Astrocyte (in vitro differentiated cells and primary cell): ENCODE measurements at regions not wholly inside any gene's neighbourhood (a gene's known extent, or its start where the extent isn't known, plus 50 kb on each side); places are given as distances from the start of the nearest gene placed in this dataset.

Experiments
- DNase-seq: peaks from one replicate; pipeline ENCODE4 v3.0.0-alpha.2; 2010; ENCODE audit warnings: low read depth
- FAIRE-seq: peaks from 2 replicates; lab custom pipeline; 2011; peaks lifted over from hg19 to GRCh38; lab: Jason Lieb, UNC
- H2AFZ ChIP-seq: 2 replicates; pipeline ENCODE4 v1.6.0; 2012; ENCODE audit warnings: low read depth, low read length, inconsistent platforms
- H3K27ac ChIP-seq: 2 replicates; pipeline ENCODE4 v1.5.1; 2011; ENCODE audit warnings: low read depth, low read length, inconsistent platforms
- H3K27me3 ChIP-seq: 2 replicates; pipeline ENCODE4 v1.6.0; 2011; ENCODE audit warnings: low read length, inconsistent platforms; ENCODE audit not compliant: insufficient read depth
- H3K36me3 ChIP-seq: 2 replicates; pipeline ENCODE4 v1.5.1; 2011; ENCODE audit warnings: low read length, inconsistent platforms; ENCODE audit not compliant: insufficient read depth
- H3K4me1 ChIP-seq: 2 replicates; pipeline ENCODE4 v1.5.1; 2011; ENCODE audit warnings: low read length, inconsistent platforms; ENCODE audit not compliant: insufficient read depth
- H3K4me2 ChIP-seq: 2 replicates; pipeline ENCODE4 v1.6.0; 2012; ENCODE audit warnings: low read length, inconsistent platforms
- H3K4me3 ChIP-seq: 2 replicates; pipeline ENCODE4 v1.5.1; 2011; ENCODE audit warnings: low read depth, mild to moderate bottlenecking, low read length, inconsistent platforms; ENCODE audit not compliant: insufficient read depth
- H3K79me2 ChIP-seq: 2 replicates; pipeline ENCODE4 v1.6.0; 2012; ENCODE audit warnings: mild to moderate bottlenecking, low read length, inconsistent platforms; ENCODE audit not compliant: insufficient read depth
- H3K9ac ChIP-seq: 2 replicates; pipeline ENCODE4 v1.6.0; 2012; ENCODE audit warnings: mild to moderate bottlenecking, low read length, inconsistent platforms
- H3K9me3 ChIP-seq: 2 replicates; pipeline ENCODE4 v1.5.1; 2012; ENCODE audit warnings: low read depth, mild to moderate bottlenecking, low read length, inconsistent platforms; ENCODE audit not compliant: insufficient read depth
- H4K20me1 ChIP-seq: 2 replicates; pipeline ENCODE4 v1.6.0; 2012; ENCODE audit warnings: low read length, inconsistent platforms; ENCODE audit not compliant: insufficient read depth
- H3K27ac Mint-ChIP-seq: one replicate; pipeline ENCODE4 v1.8.0; 2021; ENCODE audit warnings: mild to moderate bottlenecking, mixed read lengths; ENCODE audit not compliant: unreplicated experiment
- H3K27me3 Mint-ChIP-seq: one replicate; pipeline ENCODE4 v1.8.0; 2021; ENCODE audit warnings: low read depth, mixed read lengths; ENCODE audit not compliant: unreplicated experiment
- H3K36me3 Mint-ChIP-seq: one replicate; pipeline ENCODE4 v1.8.0; 2021; ENCODE audit warnings: low read depth, mixed read lengths; ENCODE audit not compliant: unreplicated experiment
- H3K4me1 Mint-ChIP-seq: one replicate; pipeline ENCODE4 v1.8.0; 2021; ENCODE audit warnings: low read depth, mixed read lengths; ENCODE audit not compliant: unreplicated experiment
- H3K4me3 Mint-ChIP-seq: one replicate; pipeline ENCODE4 v1.8.0; 2021; ENCODE audit warnings: mild to moderate bottlenecking, moderate library complexity, mixed read lengths; ENCODE audit not compliant: unreplicated experiment
- H3K9me3 Mint-ChIP-seq: one replicate; pipeline ENCODE4 v1.8.0; 2021; ENCODE audit warnings: mild to moderate bottlenecking, mixed read lengths; ENCODE audit not compliant: unreplicated experiment
- CTCF ChIP-seq: IDR thresholded peaks from 2 replicates; pipeline ENCODE4 v1.5.1; 2011; ENCODE audit warnings: low read depth, mild to moderate bottlenecking, inconsistent platforms, low read length, moderate library complexity; ENCODE audit not compliant: insufficient read depth
- EZH2 ChIP-seq: IDR thresholded peaks from 2 replicates; pipeline ENCODE4 v1.6.1; 2012; ENCODE audit warnings: mild to moderate bottlenecking, low read length, inconsistent platforms; ENCODE audit not compliant: insufficient read depth

DNA sequence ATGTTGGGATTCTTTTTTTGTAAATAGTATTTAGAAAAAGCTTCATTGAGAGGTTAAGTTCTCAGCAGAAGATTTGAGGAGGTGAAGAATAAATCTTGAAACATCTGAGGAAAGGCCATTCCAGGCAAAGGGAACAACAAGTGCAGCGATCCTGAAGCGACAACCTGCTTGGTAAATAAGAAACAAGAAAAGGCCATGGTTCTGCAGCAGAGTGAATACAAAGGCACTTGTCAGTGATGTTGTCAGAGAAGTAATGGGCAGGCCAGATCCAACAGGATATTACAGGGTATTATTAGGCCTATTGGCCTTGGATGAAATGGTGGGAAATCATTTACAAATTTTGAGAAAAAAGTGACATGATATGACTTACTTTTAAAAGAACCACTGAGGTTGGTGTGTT lies 960.0 kb downstream of the PLA2G4A start:
- FAIRE-seq = no peak
- no peak overlapping the region for H3K4me3 Mint-ChIP-seq
- no peaks in the 10 kb centered on the region for H3K9me3 Mint-ChIP-seq

DNA sequence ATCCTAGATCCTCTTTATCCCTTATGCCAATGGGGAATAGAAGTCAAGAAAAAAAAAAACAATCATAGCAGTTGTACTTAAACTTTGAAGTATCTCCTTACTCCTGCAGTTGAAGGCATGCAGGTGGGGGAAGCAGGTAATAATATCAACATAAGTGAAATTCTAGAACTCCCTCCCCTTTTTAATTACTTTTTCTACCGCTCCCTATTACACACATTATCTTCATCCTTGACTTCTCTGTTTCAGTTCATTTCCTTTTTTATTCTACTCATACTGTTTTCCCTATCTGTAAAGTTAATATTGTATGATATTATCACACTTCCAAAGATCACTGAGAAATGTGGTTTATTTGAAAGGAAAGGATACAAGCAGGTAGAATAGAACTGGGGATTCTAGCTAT lies 962.0 kb downstream of the PLA2G4A start:
- no peak for DNase-seq

More for the DNA sequence above, 960.0 kb downstream of the PLA2G4A start:
- H3K4me1 ChIP-seq = no peaks in the 10 kb centered on the region
- H3K36me3 ChIP-seq = no peaks in the 10 kb centered on the region
- no peaks in the 10 kb centered on the region for H3K4me1 Mint-ChIP-seq
- no peak overlapping the region for H3K4me3 ChIP-seq
- H3K79me2 ChIP-seq = no peaks in the 10 kb centered on the region
- no peak for TF ChIP-seq EZH2
- TF ChIP-seq CTCF = no peak
- no peak for DNase-seq
- H3K27me3 Mint-ChIP-seq = no peaks in the 10 kb centered on the region
- no peak overlapping the region for H3K9ac ChIP-seq
- H3K4me2 ChIP-seq = no peak overlapping the region
- H3K27ac Mint-ChIP-seq = no peak overlapping the region
- no peak overlapping the region for H2AFZ ChIP-seq
- H3K27me3 ChIP-seq = no peaks in the 10 kb centered on the region
- no peaks in the 10 kb centered on the region for H4K20me1 ChIP-seq
- H3K9me3 ChIP-seq = no peaks in the 10 kb centered on the region
- H3K27ac ChIP-seq = no peak overlapping the region
- no peaks in the 10 kb centered on the region for H3K36me3 Mint-ChIP-seq

More for the DNA sequence above, 962.0 kb downstream of the PLA2G4A start:
- no peak for FAIRE-seq
- Mint-ChIP-seq H3K4me1 (peaks cover 4% of the 10 kb centered on the region), H3K27me3 (no peaks in the 10 kb centered on the region), H3K4me3 (no peak overlapping the region), H3K27ac (no peak overlapping the region), H3K9me3 (no peaks in the 10 kb centered on the region), H3K36me3 (no peaks in the 10 kb centered on the region)
- Histone ChIP-seq H2AFZ (no peak overlapping the region), H3K4me1 (no peaks in the 10 kb centered on the region), H3K4me3 (no peak overlapping the region), H3K36me3 (no peaks in the 10 kb centered on the region), H3K27me3 (no peaks in the 10 kb centered on the region), H3K79me2 (no peaks in the 10 kb centered on the region), H3K9ac (no peak overlapping the region), H3K4me2 (no peak overlapping the region), H3K9me3 (no peaks in the 10 kb centered on the region), H4K20me1 (no peaks in the 10 kb centered on the region), H3K27ac (no peak overlapping the region)
- TF ChIP-seq CTCF (no peak), EZH2 (no peak)
